Keratinocyte (primary cell): ENCODE measurements at regions not wholly inside any gene's neighbourhood (a gene's known extent, or its start where the extent isn't known, plus 50 kb on each side); places are given as distances from the start of the nearest gene placed in this dataset.
"Not testable (repeated sequence)": the region's sequence is repeated elsewhere in the genome, so short reads cannot be mapped to it uniquely, and the experiment has no call there.

Source experiments
- DNase-seq: peaks from one replicate; pipeline ENCODE4 v3.0.0-alpha.2; 2011; ENCODE audit warnings: low read depth, missing footprints, low spot score
- FAIRE-seq: peaks from 2 replicates; lab custom pipeline; 2011; peaks lifted over from hg19 to GRCh38; lab: Jason Lieb, UNC
- H2AFZ ChIP-seq: 2 replicates; pipeline ENCODE4 v1.6.0; 2012; ENCODE audit warnings: low read length, control low read depth, inconsistent platforms; ENCODE audit not compliant: control insufficient read depth
- H3K27ac ChIP-seq: 2 replicates; pipeline ENCODE4 v1.5.1; 2011; ENCODE audit warnings: low read length; ENCODE audit not compliant: control insufficient read depth, insufficient read depth
- H3K27me3 ChIP-seq: 3 replicates; pipeline ENCODE4 v1.6.0; 2011; ENCODE audit warnings: low read length; ENCODE audit not compliant: control insufficient read depth, insufficient read depth; ENCODE audit errors: extremely low read depth
- H3K36me3 ChIP-seq, 2 experiments: 2 replicates in 1 of 2; 3 replicates in 1 of 2; pipeline ENCODE4 v1.5.1; 2011; ENCODE audit warnings: low read length in 2 of 2, mild to moderate bottlenecking in 1 of 2; ENCODE audit not compliant: control insufficient read depth in 2 of 2, insufficient read depth in 2 of 2; ENCODE audit errors: extremely low read depth in 1 of 2
- H3K4me1 ChIP-seq: 3 replicates; pipeline ENCODE4 v1.5.1; 2011; ENCODE audit warnings: low read length; ENCODE audit not compliant: control insufficient read depth, insufficient read depth; ENCODE audit errors: extremely low read depth
- H3K4me2 ChIP-seq: 3 replicates; pipeline ENCODE4 v1.6.0; 2011; ENCODE audit warnings: low read depth, low read length; ENCODE audit not compliant: control insufficient read depth, insufficient read depth; ENCODE audit errors: extremely low read depth
- H3K4me3 ChIP-seq, 3 experiments: fragments of 200-600 bp in 1 of 3; sonication (generic) in 1 of 3; 2 replicates in 2 of 3; 3 replicates in 1 of 3; pipeline ENCODE4 v1.5.1; 2011 to 2016; ENCODE audit warnings: low read length in 3 of 3, mild to moderate bottlenecking in 3 of 3, control low read depth in 2 of 3, inconsistent platforms in 1 of 3, low read depth in 1 of 3, mixed read lengths in 1 of 3, mixed run types in 1 of 3, moderate library complexity in 1 of 3; ENCODE audit not compliant: control insufficient read depth in 2 of 3, insufficient read depth in 2 of 3; ENCODE audit errors: extremely low read depth in 1 of 3
- H3K79me2 ChIP-seq: 2 replicates; pipeline ENCODE4 v1.6.0; 2012; ENCODE audit warnings: low read length; ENCODE audit not compliant: control insufficient read depth, insufficient read depth
- H3K9ac ChIP-seq: 3 replicates; pipeline ENCODE4 v1.6.0; 2011; ENCODE audit warnings: low read length; ENCODE audit not compliant: control insufficient read depth, insufficient read depth; ENCODE audit errors: extremely low read depth
- H3K9me1 ChIP-seq: 3 replicates; pipeline ENCODE4 v1.6.0; 2011; ENCODE audit warnings: low read length; ENCODE audit not compliant: control insufficient read depth, insufficient read depth; ENCODE audit errors: extremely low read depth
- H3K9me3 ChIP-seq: 2 replicates; pipeline ENCODE4 v1.5.1; 2012; ENCODE audit warnings: low read depth, low read length; ENCODE audit not compliant: control insufficient read depth
- H4K20me1 ChIP-seq: 3 replicates; pipeline ENCODE4 v1.6.0; 2011; ENCODE audit warnings: low read length; ENCODE audit not compliant: control insufficient read depth, insufficient read depth; ENCODE audit errors: extremely low read depth
- EZH2 ChIP-seq: IDR thresholded peaks from one replicate; pipeline ENCODE4 v1.6.1; 2012; ENCODE audit warnings: inconsistent platforms, mild to moderate bottlenecking, low read length, moderate library complexity
- dilution Hi-C: fragments of 300-500 bp; cut with MboI; formaldehyde crosslinking; loops from one replicate; pipeline ENCODE4 v1.7.0; 2020; ENCODE audit warnings: low sequenced_read_pairs; ENCODE audit not compliant: extremely low pct_ligation_motif_present
- TF ChIP-seq, protein P1 (sequence below), 3 experiments: IDR thresholded peaks in 1 of 3; conservative IDR thresholded peaks in 1 of 3; optimal IDR thresholded peaks in 1 of 3; 2 replicates in 2 of 3; 3 replicates in 1 of 3; pipeline versions ENCODE3 to v1.5.1; 2011; ENCODE audit warnings: low read length in 3 of 3, mild to moderate bottlenecking in 3 of 3, moderate library complexity in 2 of 3, control low read depth in 1 of 3, inconsistent platforms in 1 of 3; ENCODE audit not compliant: insufficient read depth in 2 of 3; ENCODE audit errors: extremely low read depth in 1 of 3

DNA sequence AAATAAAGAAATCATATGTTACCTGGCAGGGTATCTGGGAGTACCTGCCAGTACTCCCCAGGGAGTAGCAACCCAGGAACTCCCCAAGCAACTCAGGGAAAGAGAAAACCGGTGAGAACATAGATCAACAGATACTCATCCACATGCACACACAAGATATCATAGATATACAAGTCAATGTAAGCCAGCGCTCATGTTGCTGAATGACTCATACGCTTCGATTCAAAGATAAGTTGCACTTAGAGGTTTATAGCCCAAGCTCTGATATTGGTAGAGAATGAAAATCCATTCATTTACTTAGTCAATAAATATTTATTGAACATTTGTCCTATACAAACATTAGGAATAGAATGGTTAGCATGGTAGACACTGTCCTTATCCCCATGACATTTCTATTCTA is 219.1 kb upstream of the TRPC7 start:
- TF ChIP-seq, protein P1, sequence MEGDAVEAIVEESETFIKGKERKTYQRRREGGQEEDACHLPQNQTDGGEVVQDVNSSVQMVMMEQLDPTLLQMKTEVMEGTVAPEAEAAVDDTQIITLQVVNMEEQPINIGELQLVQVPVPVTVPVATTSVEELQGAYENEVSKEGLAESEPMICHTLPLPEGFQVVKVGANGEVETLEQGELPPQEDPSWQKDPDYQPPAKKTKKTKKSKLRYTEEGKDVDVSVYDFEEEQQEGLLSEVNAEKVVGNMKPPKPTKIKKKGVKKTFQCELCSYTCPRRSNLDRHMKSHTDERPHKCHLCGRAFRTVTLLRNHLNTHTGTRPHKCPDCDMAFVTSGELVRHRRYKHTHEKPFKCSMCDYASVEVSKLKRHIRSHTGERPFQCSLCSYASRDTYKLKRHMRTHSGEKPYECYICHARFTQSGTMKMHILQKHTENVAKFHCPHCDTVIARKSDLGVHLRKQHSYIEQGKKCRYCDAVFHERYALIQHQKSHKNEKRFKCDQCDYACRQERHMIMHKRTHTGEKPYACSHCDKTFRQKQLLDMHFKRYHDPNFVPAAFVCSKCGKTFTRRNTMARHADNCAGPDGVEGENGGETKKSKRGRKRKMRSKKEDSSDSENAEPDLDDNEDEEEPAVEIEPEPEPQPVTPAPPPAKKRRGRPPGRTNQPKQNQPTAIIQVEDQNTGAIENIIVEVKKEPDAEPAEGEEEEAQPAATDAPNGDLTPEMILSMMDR (optimal IDR thresholded peaks at IDR 0.05 in 1 of 3, IDR thresholded peaks at IDR 0.05 in 1 of 3, conservative IDR thresholded peaks at IDR 0.05 in 1 of 3; ENCODE audit: extremely low read depth in 1 of 3, insufficient read depth in 2 of 3, low read length in 3 of 3): no peak
- no peak for TF ChIP-seq EZH2
- no peaks in the 10 kb centered on the region for H3K27me3 ChIP-seq
- DNase-seq (no peak), FAIRE-seq (no peak)
- H3K9me3 ChIP-seq: no peaks in the 10 kb centered on the region
- no peak overlapping the region for H3K9ac ChIP-seq
- no peak overlapping the region for H3K27ac ChIP-seq
- no peaks in the 10 kb centered on the region for H3K36me3 ChIP-seq
- H4K20me1 ChIP-seq: no peaks in the 10 kb centered on the region
- no peak overlapping the region for H3K4me2 ChIP-seq
- no peaks in the 10 kb centered on the region for H3K9me1 ChIP-seq
- H3K4me1 ChIP-seq: no peaks in the 10 kb centered on the region
- H3K79me2 ChIP-seq: no peaks in the 10 kb centered on the region
- dilution Hi-C loops: no loop called here
- no peak overlapping the region for H2AFZ ChIP-seq
- no peak overlapping the region for H3K4me3 ChIP-seq

DNA sequence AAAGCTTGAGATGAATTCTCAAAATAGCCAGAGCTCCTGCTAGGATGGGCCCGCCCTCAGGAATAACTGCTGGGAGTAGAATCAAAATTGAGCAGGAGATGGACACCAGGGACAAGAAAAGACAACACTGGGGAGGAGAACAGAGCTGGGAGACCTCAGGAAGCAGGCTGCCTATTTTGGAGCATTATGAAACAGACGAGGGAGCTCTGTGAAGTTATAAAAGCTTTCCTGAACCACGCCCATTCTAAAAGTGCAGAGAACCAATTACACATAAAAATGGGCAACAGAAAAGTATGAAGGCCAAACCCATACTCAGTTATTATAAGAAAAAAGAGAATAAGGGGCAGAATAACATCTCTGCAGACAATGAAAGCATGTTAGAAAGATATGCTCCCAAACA is 213.9 kb upstream of the TRPC7 start:
- no peak for FAIRE-seq
- H2AFZ ChIP-seq: no peak overlapping the region
- no peak for DNase-seq

DNA sequence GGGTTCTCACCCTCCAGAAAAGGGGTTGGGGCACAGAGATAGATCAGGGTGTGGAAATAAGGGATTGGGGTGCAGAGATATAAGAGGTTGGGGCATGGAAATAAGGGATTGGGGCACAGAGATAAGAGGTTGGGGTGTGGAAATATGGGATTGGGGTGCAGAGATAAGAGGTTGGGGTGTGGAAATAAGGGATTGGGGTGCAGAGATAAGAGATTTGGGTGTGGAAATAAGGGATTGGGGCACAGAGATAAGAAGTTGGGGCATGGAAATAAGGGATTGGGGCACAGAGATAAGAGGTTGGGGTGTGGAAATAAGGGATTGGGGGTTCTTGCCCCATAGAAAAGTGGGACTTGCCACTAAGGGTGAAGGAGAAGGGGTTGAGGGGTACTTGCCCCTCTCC is 204.5 kb upstream of the TRPC7 start:
- H2AFZ ChIP-seq, H3K27me3 ChIP-seq, FAIRE-seq, H3K4me3 ChIP-seq, H4K20me1 ChIP-seq, dilution Hi-C loops, DNase-seq, H3K9me3 ChIP-seq, H3K9me1 ChIP-seq, H3K79me2 ChIP-seq, H3K4me2 ChIP-seq, H3K4me1 ChIP-seq, H3K27ac ChIP-seq, H3K36me3 ChIP-seq, H3K9ac ChIP-seq: not testable (repeated sequence)

More for the DNA sequence above, 213.9 kb upstream of the TRPC7 start:
- dilution Hi-C loops: no loop called here
- no peaks in the 10 kb centered on the region for H3K9me3 ChIP-seq
- H3K27me3 ChIP-seq: no peaks in the 10 kb centered on the region
- no peaks in the 10 kb centered on the region for H3K4me1 ChIP-seq
- no peak overlapping the region for H3K4me2 ChIP-seq
- no peaks in the 10 kb centered on the region for H3K79me2 ChIP-seq
- H3K9me1 ChIP-seq: no peaks in the 10 kb centered on the region
- H3K4me3 ChIP-seq: no peak overlapping the region
- TF ChIP-seq, protein P1 (optimal IDR thresholded peaks at IDR 0.05 in 1 of 3, IDR thresholded peaks at IDR 0.05 in 1 of 3, conservative IDR thresholded peaks at IDR 0.05 in 1 of 3; ENCODE audit: extremely low read depth in 1 of 3, insufficient read depth in 2 of 3, low read length in 3 of 3): no peak
- no peak for TF ChIP-seq EZH2
- no peak overlapping the region for H3K9ac ChIP-seq
- no peaks in the 10 kb centered on the region for H3K36me3 ChIP-seq
- no peak overlapping the region for H3K27ac ChIP-seq
- H4K20me1 ChIP-seq: no peaks in the 10 kb centered on the region

DNA sequence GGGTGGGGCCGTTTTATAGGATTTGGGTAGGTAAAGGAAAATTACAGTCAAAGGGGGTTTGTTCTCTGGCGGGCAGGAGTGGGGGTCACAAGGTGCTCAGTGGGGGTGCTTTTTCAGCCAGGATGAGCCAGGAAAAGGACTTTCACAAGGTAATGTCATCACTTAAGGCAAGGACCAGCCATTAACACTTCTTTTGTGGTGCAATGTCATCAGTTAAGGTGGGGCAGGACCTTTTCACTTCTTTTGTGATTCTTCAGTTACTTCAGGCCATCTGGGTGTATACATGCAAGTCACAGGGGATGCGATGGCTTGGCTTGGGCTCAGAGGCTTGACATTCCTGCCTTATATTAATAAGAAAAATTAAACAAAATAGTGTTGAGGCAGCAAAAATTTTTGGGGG is 200.1 kb upstream of the TRPC7 start:
- DNase-seq, H2AFZ ChIP-seq, H4K20me1 ChIP-seq, H3K9me3 ChIP-seq, dilution Hi-C loops, H3K4me3 ChIP-seq, H3K9ac ChIP-seq, H3K9me1 ChIP-seq, H3K4me2 ChIP-seq, H3K79me2 ChIP-seq, H3K27me3 ChIP-seq, H3K27ac ChIP-seq, H3K4me1 ChIP-seq, H3K36me3 ChIP-seq, FAIRE-seq: not testable (repeated sequence)
